MM.1S (cell line): ENCODE measurements at regions not wholly inside any gene's neighbourhood (a gene's known extent, or its start where the extent isn't known, plus 50 kb on each side); places are given as distances from the start of the nearest gene placed in this dataset.

Source experiments
- DNase-seq: peaks from one replicate; pipeline ENCODE4 v3.0.0-alpha.2; 2015
- H2AFZ ChIP-seq: fragments of 300-600 bp; sonication (generic); 2 replicates; pipeline ENCODE4 v1.6.0; 2016; ENCODE audit warnings: antibody characterized with exemption, low read length
- H3F3A ChIP-seq: fragments of 300-600 bp; sonication (generic); 2 replicates; pipeline ENCODE4 v1.6.1; 2016; ENCODE audit warnings: mild to moderate bottlenecking, antibody characterized with exemption, low read length, moderate library complexity, mixed read lengths; ENCODE audit not compliant: insufficient read depth
- H3K27ac ChIP-seq: fragments of 300-600 bp; sonication (generic); 2 replicates; pipeline ENCODE4 v1.5.1; 2016; ENCODE audit warnings: mild to moderate bottlenecking, low read length
- H3K27me3 ChIP-seq: fragments of 300-600 bp; sonication (generic); replicated peaks from 2 replicates; pipeline ENCODE4 v1.6.0; 2016; ENCODE audit warnings: low read length; ENCODE audit not compliant: insufficient read depth
- H3K36me3 ChIP-seq: fragments of 300-600 bp; sonication (generic); replicated peaks from 2 replicates; pipeline ENCODE4 v1.6.1; 2016; ENCODE audit warnings: mild to moderate bottlenecking, low read length, mixed read lengths; ENCODE audit not compliant: insufficient read depth
- H3K4me1 ChIP-seq: fragments of 300-600 bp; sonication (generic); 2 replicates; pipeline ENCODE4 v1.6.1; 2016; ENCODE audit warnings: low read length, mixed read lengths
- H3K4me2 ChIP-seq: fragments of 300-600 bp; sonication (generic); 2 replicates; pipeline ENCODE4 v1.6.0; 2016; ENCODE audit warnings: low read depth, low read length
- H3K4me3 ChIP-seq: fragments of 300-600 bp; sonication (generic); 2 replicates; pipeline ENCODE4 v1.5.1; 2016; ENCODE audit warnings: low read length, mixed read lengths
- H3K79me2 ChIP-seq: fragments of 300-600 bp; sonication (generic); 2 replicates; pipeline ENCODE4 v1.6.1; 2016; ENCODE audit warnings: mixed run types, low read length, mixed read lengths
- H3K9ac ChIP-seq: fragments of 300-600 bp; sonication (generic); 2 replicates; pipeline ENCODE4 v1.6.1; 2016; ENCODE audit warnings: low read length, mixed read lengths
- H3K9me2 ChIP-seq: fragments of 300-600 bp; sonication (generic); replicated peaks from 2 replicates; pipeline ENCODE4 v1.6.1; 2016; ENCODE audit warnings: mild to moderate bottlenecking, low read length, mixed read lengths; ENCODE audit not compliant: insufficient read depth
- H3K9me3 ChIP-seq: fragments of 300-600 bp; sonication (generic); replicated peaks from 2 replicates; pipeline ENCODE4 v1.6.1; 2016; ENCODE audit warnings: mild to moderate bottlenecking, low read length, mixed read lengths; ENCODE audit not compliant: insufficient read depth
- H4K20me1 ChIP-seq: fragments of 300-600 bp; sonication (generic); 2 replicates; pipeline ENCODE4 v1.6.1; 2016; ENCODE audit warnings: mild to moderate bottlenecking, low read length, moderate library complexity, mixed read lengths; ENCODE audit not compliant: insufficient read depth
- CTCF ChIP-seq: fragments of 300-600 bp; sonication (generic); IDR thresholded peaks from 2 replicates; pipeline ENCODE4 v1.5.1; 2016; ENCODE audit warnings: antibody characterized with exemption, low read length, mixed read lengths
- EZH2 ChIP-seq: fragments of 300-600 bp; sonication (generic); optimal IDR thresholded peaks from 2 replicates; pipeline ENCODE3; 2017; ENCODE audit warnings: low read depth, mild to moderate bottlenecking, antibody characterized with exemption, low read length, mixed read lengths
- EZH2phosphoT487 ChIP-seq: fragments of 300-600 bp; sonication (generic); IDR thresholded peaks from 2 replicates; pipeline ENCODE4 v1.6.1; 2018; ENCODE audit warnings: antibody characterized with exemption, low read length

GRCh38 chr5:175047048-175047447, 322.7 kb downstream of the MSX2 start:
- no peak for DNase-seq
- no peaks in the 10 kb centered on the region for H3K27me3 ChIP-seq
- no peak overlapping the region for H3K4me3 ChIP-seq
- no peaks in the 10 kb centered on the region for H4K20me1 ChIP-seq
- TF ChIP-seq EZH2phosphoT487 (no peak), CTCF (no peak), EZH2 (no peak)
- H2AFZ ChIP-seq, result no peak overlapping the region
- no peak overlapping the region for H3K9ac ChIP-seq
- no peak overlapping the region for H3K4me2 ChIP-seq
- no peaks in the 10 kb centered on the region for H3K4me1 ChIP-seq
- H3K9me3 ChIP-seq, result no peaks in the 10 kb centered on the region
- H3K79me2 ChIP-seq, result no peaks in the 10 kb centered on the region
- no peaks in the 10 kb centered on the region for H3K36me3 ChIP-seq
- no peaks in the 10 kb centered on the region for H3K9me2 ChIP-seq
- H3F3A ChIP-seq, result no peaks in the 10 kb centered on the region
- H3K27ac ChIP-seq, result no peak overlapping the region

GRCh38 chr5:175045820-175046219, 321.4 kb downstream of the MSX2 start:
- no peak for TF ChIP-seq EZH2phosphoT487
- DNase-seq, result no peak

GRCh38 chr5:175037820-175038219, 313.4 kb downstream of the MSX2 start:
- Histone ChIP-seq H3K9me3 (no peaks in the 10 kb centered on the region), H3K9ac (no peak overlapping the region), H3K4me1 (no peaks in the 10 kb centered on the region), H3K79me2 (no peaks in the 10 kb centered on the region), H4K20me1 (no peaks in the 10 kb centered on the region), H3K36me3 (no peaks in the 10 kb centered on the region), H3K27ac (no peak overlapping the region), H3F3A (no peaks in the 10 kb centered on the region), H3K27me3 (no peaks in the 10 kb centered on the region), H2AFZ (no peak overlapping the region), H3K4me3 (no peak overlapping the region), H3K9me2 (no peaks in the 10 kb centered on the region), H3K4me2 (no peak overlapping the region)
- TF ChIP-seq CTCF (no peak), EZH2phosphoT487 (no peak), EZH2 (no peak)
- no peak for DNase-seq

More at GRCh38 chr5:175045820-175046219, 321.4 kb downstream of the MSX2 start:
- no peaks in the 10 kb centered on the region for H4K20me1 ChIP-seq
- no peak overlapping the region for H2AFZ ChIP-seq
- H3K9me3 ChIP-seq, result no peaks in the 10 kb centered on the region
- H3K9ac ChIP-seq, result no peak overlapping the region
- no peaks in the 10 kb centered on the region for H3F3A ChIP-seq
- no peaks in the 10 kb centered on the region for H3K4me1 ChIP-seq
- no peaks in the 10 kb centered on the region for H3K36me3 ChIP-seq
- no peaks in the 10 kb centered on the region for H3K27me3 ChIP-seq
- H3K27ac ChIP-seq, result no peak overlapping the region
- no peak overlapping the region for H3K4me2 ChIP-seq
- H3K9me2 ChIP-seq, result no peaks in the 10 kb centered on the region
- no peaks in the 10 kb centered on the region for H3K79me2 ChIP-seq
- H3K4me3 ChIP-seq, result no peak overlapping the region

- H3K27ac ChIP-seq, result no peak overlapping the region
- no peaks in the 10 kb centered on the region for H3K27me3 ChIP-seq
- no peak overlapping the region for H2AFZ ChIP-seq
- H3K36me3 ChIP-seq, result no peaks in the 10 kb centered on the region
- H3K79me2 ChIP-seq, result no peaks in the 10 kb centered on the region
- no peaks in the 10 kb centered on the region for H3F3A ChIP-seq
- TF ChIP-seq EZH2phosphoT487, result no peak
- no peak for TF ChIP-seq CTCF
- TF ChIP-seq EZH2, result no peak
- H3K9me3 ChIP-seq, result no peaks in the 10 kb centered on the region
- H3K4me1 ChIP-seq, result no peaks in the 10 kb centered on the region
- H3K9me2 ChIP-seq, result no peaks in the 10 kb centered on the region
- no peak overlapping the region for H3K4me3 ChIP-seq
- no peak overlapping the region for H3K9ac ChIP-seq
- H4K20me1 ChIP-seq, result no peaks in the 10 kb centered on the region
- no peak overlapping the region for H3K4me2 ChIP-seq
- no peak for DNase-seq
These were observed 311.6 kb downstream of the MSX2 start for GRCh38 chr5:175035882-175036533.
